K562 (cell line): ENCODE measurements at regions not wholly inside any gene's neighbourhood (a gene's known extent, or its start where the extent isn't known, plus 50 kb on each side); places are given as distances from the start of the nearest gene placed in this dataset.

Experiments
- EZH2 ChIP-seq: IDR thresholded peaks from 2 replicates; pipeline ENCODE4 v1.6.1; 2012; ENCODE audit warnings: low read depth, mild to moderate bottlenecking, inconsistent platforms, low read length, borderline replicate concordance
- NFIC ChIP-seq: fragments of 450-650 bp; IDR thresholded peaks from 2 replicates; pipeline ENCODE4 v1.6.1; 2017; ENCODE audit warnings: mild to moderate bottlenecking, inconsistent platforms
- PHF8 ChIP-seq: fragments of 200-600 bp; sonication (generic); IDR thresholded peaks from 2 replicates; pipeline ENCODE4 v1.6.1; 2012; ENCODE audit warnings: mixed run types, mild to moderate bottlenecking, inconsistent platforms, low read length, moderate library complexity, borderline replicate concordance
- TF ChIP-seq, protein P1 (sequence below), 3 experiments: fragments of 200-800 bp in 1 of 3; sonication (Bioruptor generic) in 1 of 3; sonication (generic) in 1 of 3; formaldehyde crosslinking in 1 of 3; IDR thresholded peaks; 2 replicates each; pipeline versions ENCODE4 v1.6.1 to v1.8.0; 2016 to 2022; ENCODE audit warnings: mild to moderate bottlenecking in 2 of 3, missing compliant biosample characterization in 2 of 3, missing genetic modification characterization in 2 of 3, missing genetic modification reagents in 1 of 3
- TF ChIP-seq, protein P2 (sequence below): fragments of 250-450 bp; sonication (Bioruptor Pico); IDR thresholded peaks from 2 replicates; pipeline ENCODE4 v1.6.1; 2021; ENCODE audit warnings: mild to moderate bottlenecking

DNA sequence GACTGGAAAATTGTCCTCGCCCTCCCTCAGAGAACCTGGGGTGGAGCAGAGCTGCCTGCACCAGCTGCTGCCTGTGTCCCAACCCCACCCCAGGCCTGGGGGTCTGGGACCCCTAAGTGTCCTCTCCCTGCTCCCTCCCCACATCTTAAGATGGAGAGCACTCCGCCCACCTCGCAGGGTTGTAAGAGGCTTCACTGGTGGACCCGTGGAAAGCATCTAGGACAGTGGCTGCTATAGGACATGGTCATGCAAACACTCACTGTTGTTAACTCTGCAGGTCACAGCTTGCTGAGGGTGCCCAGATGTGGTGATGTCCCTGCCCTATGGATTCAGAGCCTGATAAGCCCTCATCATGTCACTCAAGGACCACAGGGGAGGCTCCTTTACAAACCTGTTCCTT is 62.0 kb upstream of the ARNT2 start:
- TF ChIP-seq, protein P1, sequence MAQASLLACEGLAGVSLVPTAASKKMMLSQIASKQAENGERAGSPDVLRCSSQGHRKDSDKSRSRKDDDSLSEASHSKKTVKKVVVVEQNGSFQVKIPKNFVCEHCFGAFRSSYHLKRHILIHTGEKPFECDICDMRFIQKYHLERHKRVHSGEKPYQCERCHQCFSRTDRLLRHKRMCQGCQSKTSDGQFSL (CRISPR knock-in tag; IDR thresholded peaks at IDR 0.05) = no peak
- TF ChIP-seq, protein P1 (tag; IDR thresholded peaks at IDR 0.05) = no peak
- TF ChIP-seq, protein P2, sequence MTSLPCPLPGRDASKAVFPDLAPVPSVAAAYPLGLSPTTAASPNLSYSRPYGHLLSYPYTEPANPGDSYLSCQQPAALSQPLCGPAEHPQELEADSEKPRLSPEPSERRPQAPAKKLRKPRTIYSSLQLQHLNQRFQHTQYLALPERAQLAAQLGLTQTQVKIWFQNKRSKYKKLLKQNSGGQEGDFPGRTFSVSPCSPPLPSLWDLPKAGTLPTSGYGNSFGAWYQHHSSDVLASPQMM = no peak
- TF ChIP-seq EZH2 = no peak
- no peak for TF ChIP-seq PHF8
- no peak for TF ChIP-seq NFIC
